ENCODE measurements at regions not wholly inside any gene's neighbourhood (a gene's known extent, or its start where the extent isn't known, plus 50 kb on each side); places are given as distances from the start of the nearest gene placed in this dataset.
"Not testable (repeated sequence)": the region's sequence is repeated elsewhere in the genome, so short reads cannot be mapped to it uniquely, and the experiment has no call there.

GRCh38 chr2:131672471-131673399 lies 145.0 kb downstream of the CCDC74A start:
- DNase-seq: peak; percentile 94

- DNase-seq: peak; percentile 88
Measured at GRCh38 chr2:131673400-131674173, 145.9 kb downstream of the CCDC74A start.

- DNase-seq: no peak
Measured at GRCh38 chr2:131674174-131674507, 146.5 kb downstream of the CCDC74A start.

- DNase-seq: not testable (repeated sequence)
Measured at GRCh38 chr2:131681611-131682121, 154.0 kb downstream of the CCDC74A start.

GRCh38 chr2:131682122-131682944 lies 154.6 kb downstream of the CCDC74A start:
- peak; percentile 95 for DNase-seq

- DNase-seq: peak; percentile 68
Measured at GRCh38 chr2:131682945-131683330, 155.2 kb downstream of the CCDC74A start.

- not testable (repeated sequence) for DNase-seq
Measured at GRCh38 chr2:131684631-131685316, 157.1 kb downstream of the CCDC74A start.

- not testable (repeated sequence) for DNase-seq
Measured at GRCh38 chr2:131686164-131686893, 158.6 kb downstream of the CCDC74A start.

- not testable (repeated sequence) for DNase-seq
Measured at GRCh38 chr2:131686894-131687238, 159.2 kb downstream of the CCDC74A start.

- not testable (repeated sequence) for DNase-seq
Measured at GRCh38 chr2:131689066-131689465, 161.4 kb downstream of the CCDC74A start.

- not testable (repeated sequence) for DNase-seq
Measured at GRCh38 chr2:131711268-131711667, 183.6 kb downstream of the CCDC74A start.

- not testable (repeated sequence) for DNase-seq
Measured at GRCh38 chr2:131717907-131718306, 190.2 kb downstream of the CCDC74A start.

- not testable (repeated sequence) for DNase-seq
Measured at GRCh38 chr2:131721163-131721562, 193.5 kb downstream of the CCDC74A start.

- not testable (repeated sequence) for DNase-seq
Measured at GRCh38 chr2:131722256-131722655, 194.6 kb downstream of the CCDC74A start.

GRCh38 chr2:131724019-131724418 lies 196.3 kb downstream of the CCDC74A start:
- no peak for DNase-seq

- not testable (repeated sequence) for DNase-seq
Measured at GRCh38 chr2:131728451-131728850, 200.8 kb downstream of the CCDC74A start.

GRCh38 chr2:131733530-131733929 lies 205.8 kb downstream of the CCDC74A start:
- DNase-seq: not testable (repeated sequence)

- DNase-seq: not testable (repeated sequence)
Measured at GRCh38 chr2:131736406-131736805, 208.7 kb downstream of the CCDC74A start.

GRCh38 chr2:131738533-131738932 lies 210.8 kb downstream of the CCDC74A start:
- not testable (repeated sequence) for DNase-seq

GRCh38 chr2:131738996-131739434 lies 211.3 kb downstream of the CCDC74A start:
- DNase-seq: not testable (repeated sequence)
